Left lung (tissue), 4 donors: ENCODE measurements at regions not wholly inside any gene's neighbourhood (a gene's known extent, or its start where the extent isn't known, plus 50 kb on each side); places are given as distances from the start of the nearest gene placed in this dataset.
A peak's percentile ranks its signal among the peaks of the same experiment; 100 is the strongest.

Source experiments
- ATAC-seq: fragments of 200-7000 bp; cut with Tn5 transposase; one replicate; pipeline ENCODE4 v1.9.1; 2020; ENCODE audit warnings: moderate library complexity
- DNase-seq, 4 donors: peaks; one replicate each; pipeline ENCODE4 v3.0.0-alpha.2; 2013 to 2020
- H3K27ac ChIP-seq, 2 donors: fragments of 200-600 bp; sonication (generic) in 1 of 2; one replicate each; pipeline versions ENCODE4 v1.5.0 to v1.8.0; 2020 to 2021
- H3K27me3 ChIP-seq, 2 donors: fragments of 200-600 bp; sonication (generic) in 1 of 2; one replicate each; pipeline versions ENCODE4 v1.5.0 to v1.8.0; 2020 to 2021
- H3K36me3 ChIP-seq, 2 donors: fragments of 200-600 bp; sonication (generic) in 1 of 2; one replicate each; pipeline versions ENCODE4 v1.5.0 to v1.8.0; 2020 to 2021
- H3K4me1 ChIP-seq, 2 donors: fragments of 200-600 bp; one replicate each; pipeline ENCODE4 v1.8.0; 2021
- H3K4me3 ChIP-seq, 2 donors: fragments of 200-600 bp; sonication (generic) in 1 of 2; one replicate each; pipeline versions ENCODE4 v1.5.0 to v1.8.0; 2020 to 2021; ENCODE audit warnings: mild to moderate bottlenecking in 1 of 2
- H3K9me3 ChIP-seq, 2 donors: fragments of 200-600 bp; sonication (generic) in 1 of 2; one replicate each; pipeline versions ENCODE4 v1.5.0 to v1.8.0; 2020 to 2021
- intact Hi-C, 2 donors: fragments of 100-400 bp; cut with DNase I; formaldehyde crosslinking; loops; one replicate each; pipeline versions ENCODE4 v1.11.2 to v1.14.2; 2022
- TF ChIP-seq, protein P1 (sequence below), 2 donors: fragments of 200-600 bp; sonication (generic) in 1 of 2; IDR thresholded peaks; one replicate each; pipeline versions ENCODE4 v1.5.0 to v1.8.0; 2021; ENCODE audit warnings: antibody characterized with exemption in 2 of 2
- donor health status: DM: no; HTN: yes; CAD: no.
- donor health status: DM: no; HTN: no; CAD: no.

DNA sequence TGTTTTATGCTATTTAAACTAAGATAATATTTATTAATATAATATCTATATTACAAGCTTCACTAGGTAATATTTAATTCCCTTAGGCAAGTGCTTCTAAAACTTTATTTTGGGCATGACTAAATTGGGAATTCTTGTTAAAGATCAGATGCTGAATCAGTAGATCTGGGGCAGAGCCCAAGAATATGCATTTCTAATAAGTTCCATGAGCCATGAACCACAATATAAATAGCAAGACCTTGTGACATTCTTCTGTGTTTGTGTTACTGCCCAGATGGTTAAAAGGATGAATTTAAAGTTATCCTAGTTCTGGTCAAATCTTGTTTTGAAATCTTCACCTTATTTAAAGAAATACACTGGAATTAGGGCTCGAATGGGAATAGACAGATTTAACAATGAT is 258.4 kb upstream of the CACNA2D1 start:
- intact Hi-C loops = no loop called here
- no peaks in the 10 kb centered on the region for H3K27me3 ChIP-seq
- no peak overlapping the region for H3K4me3 ChIP-seq
- H3K27ac ChIP-seq = no peak overlapping the region
- ATAC-seq (no peak), DNase-seq (no peak)
- no peaks in the 10 kb centered on the region for H3K9me3 ChIP-seq
- H3K4me1 ChIP-seq = no peaks in the 10 kb centered on the region
- TF ChIP-seq, protein P1, sequence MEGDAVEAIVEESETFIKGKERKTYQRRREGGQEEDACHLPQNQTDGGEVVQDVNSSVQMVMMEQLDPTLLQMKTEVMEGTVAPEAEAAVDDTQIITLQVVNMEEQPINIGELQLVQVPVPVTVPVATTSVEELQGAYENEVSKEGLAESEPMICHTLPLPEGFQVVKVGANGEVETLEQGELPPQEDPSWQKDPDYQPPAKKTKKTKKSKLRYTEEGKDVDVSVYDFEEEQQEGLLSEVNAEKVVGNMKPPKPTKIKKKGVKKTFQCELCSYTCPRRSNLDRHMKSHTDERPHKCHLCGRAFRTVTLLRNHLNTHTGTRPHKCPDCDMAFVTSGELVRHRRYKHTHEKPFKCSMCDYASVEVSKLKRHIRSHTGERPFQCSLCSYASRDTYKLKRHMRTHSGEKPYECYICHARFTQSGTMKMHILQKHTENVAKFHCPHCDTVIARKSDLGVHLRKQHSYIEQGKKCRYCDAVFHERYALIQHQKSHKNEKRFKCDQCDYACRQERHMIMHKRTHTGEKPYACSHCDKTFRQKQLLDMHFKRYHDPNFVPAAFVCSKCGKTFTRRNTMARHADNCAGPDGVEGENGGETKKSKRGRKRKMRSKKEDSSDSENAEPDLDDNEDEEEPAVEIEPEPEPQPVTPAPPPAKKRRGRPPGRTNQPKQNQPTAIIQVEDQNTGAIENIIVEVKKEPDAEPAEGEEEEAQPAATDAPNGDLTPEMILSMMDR (IDR thresholded peaks at IDR 0.05) = no peak
- H3K36me3 ChIP-seq = no peaks in the 10 kb centered on the region

DNA sequence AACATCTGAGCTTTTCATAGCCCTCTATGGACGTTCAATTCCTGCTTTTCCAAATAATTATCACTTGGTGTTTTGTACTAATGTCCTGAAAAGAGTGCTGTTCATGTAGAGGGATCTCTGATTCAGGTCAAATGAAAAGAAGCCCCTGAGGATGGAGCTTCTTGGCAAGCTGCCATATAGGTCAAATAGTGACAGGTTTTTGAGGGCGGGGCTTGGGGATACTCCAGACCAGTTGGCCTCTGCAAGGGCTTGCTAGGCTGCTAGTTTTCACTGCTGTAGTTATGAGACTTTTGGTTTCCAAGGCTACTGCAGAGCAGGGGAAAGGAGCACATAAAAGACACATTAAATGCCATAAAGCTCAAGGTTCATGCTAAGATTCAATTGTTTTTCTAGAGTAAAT is 257.2 kb upstream of the CACNA2D1 start:
- Histone ChIP-seq H3K4me3 (no peak overlapping the region), H3K27me3 (no peaks in the 10 kb centered on the region), H3K27ac (no peak overlapping the region), H3K4me1 (no peaks in the 10 kb centered on the region), H3K9me3 (no peaks in the 10 kb centered on the region), H3K36me3 (no peaks in the 10 kb centered on the region)
- TF ChIP-seq, protein P1 (IDR thresholded peaks at IDR 0.05) = no peak
- no peak for ATAC-seq
- DNase-seq = no peak
- intact Hi-C loops = no loop called here

- Histone ChIP-seq H3K36me3 (no peaks in the 10 kb centered on the region), H3K4me1 (no peaks in the 10 kb centered on the region), H3K27ac (no peak overlapping the region), H3K4me3 (no peak overlapping the region), H3K27me3 (no peaks in the 10 kb centered on the region), H3K9me3 (no peaks in the 10 kb centered on the region)
- TF ChIP-seq, protein P1 (IDR thresholded peaks at IDR 0.05) = no peak
- peak; percentile 18 for ATAC-seq
- intact Hi-C loops = no loop called here
- no peak for DNase-seq
Observed at GRCh38 chr7:82699773-82700186, 256.2 kb upstream of the CACNA2D1 start.

GRCh38 chr7:82697897-82698296 is 254.3 kb upstream of the CACNA2D1 start:
- TF ChIP-seq, protein P1 (IDR thresholded peaks at IDR 0.05) = no peak
- no peak for ATAC-seq
- H3K9me3 ChIP-seq = no peaks in the 10 kb centered on the region
- H3K36me3 ChIP-seq = no peaks in the 10 kb centered on the region
- no peak overlapping the region for H3K27ac ChIP-seq
- no peaks in the 10 kb centered on the region for H3K27me3 ChIP-seq
- no peak overlapping the region for H3K4me3 ChIP-seq
- DNase-seq = no peak
- intact Hi-C loops = no loop called here
- H3K4me1 ChIP-seq = no peaks in the 10 kb centered on the region

DNA sequence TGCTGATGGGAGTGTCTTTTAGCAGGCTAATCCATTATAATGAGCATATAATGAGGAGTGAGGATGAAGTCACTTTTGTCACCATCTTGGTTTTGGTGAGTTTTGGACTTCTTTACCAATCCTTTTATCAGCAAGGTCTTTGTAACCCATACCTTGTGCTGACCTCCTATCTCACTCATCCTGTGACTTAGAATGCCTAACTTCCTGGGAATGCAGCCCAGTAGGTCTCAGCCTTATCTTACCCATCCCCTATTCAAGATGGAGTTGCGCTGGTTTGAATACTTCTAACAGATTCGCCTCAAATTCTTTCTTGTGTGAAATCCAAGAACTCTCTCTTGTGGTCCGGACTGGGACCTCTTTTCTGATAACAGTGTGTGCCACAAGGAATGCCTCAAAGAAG is 253.1 kb upstream of the CACNA2D1 start:
- no peak overlapping the region for H3K27ac ChIP-seq
- no peaks in the 10 kb centered on the region for H3K9me3 ChIP-seq
- no peak for DNase-seq
- H3K4me3 ChIP-seq = no peak overlapping the region
- H3K27me3 ChIP-seq = no peaks in the 10 kb centered on the region
- no peak for ATAC-seq
- TF ChIP-seq, protein P1 (IDR thresholded peaks at IDR 0.05) = no peak
- H3K4me1 ChIP-seq = no peaks in the 10 kb centered on the region
- no peaks in the 10 kb centered on the region for H3K36me3 ChIP-seq
- intact Hi-C loops = no loop called here
